ENCODE measurements at regions not wholly inside any gene's neighbourhood (a gene's known extent, or its start where the extent isn't known, plus 50 kb on each side); places are given as distances from the start of the nearest gene placed in this dataset.

- TF ChIP-seq NCOR1 (IDR thresholded peaks at IDR 0.05) (no peak), PRPF4 (IDR thresholded peaks at IDR 0.05; ENCODE audit: insufficient read depth, low read depth, low read length, poor library complexity, severe bottlenecking) (no peak), ZNF589 (CRISPR knock-in tag; IDR thresholded peaks at IDR 0.05; ENCODE audit: low read depth) (no peak), ZNF655 (CRISPR knock-in tag; IDR thresholded peaks at IDR 0.05) (no peak), VEZF1 (CRISPR knock-in tag; IDR thresholded peaks at IDR 0.05) (no peak), NKRF (IDR thresholded peaks at IDR 0.05; ENCODE audit: borderline replicate concordance) (no peak), PTBP1 (IDR thresholded peaks at IDR 0.05; ENCODE audit: low read depth, low read length) (no peak), RAD21 (CRISPR knock-in tag; conservative IDR thresholded peaks at IDR 0.05 in 1 of 2, IDR thresholded peaks at IDR 0.05 in 1 of 2) (peak in 1 of 2 experiments; percentile 39; a peak in 2 of 4 replicates), MYC (IDR thresholded peaks at IDR 0.05; ENCODE audit: low read depth, low read length) (no peak), MYC (CRISPR knock-in tag; IDR thresholded peaks at IDR 0.05; ENCODE audit: borderline replicate concordance, low read depth) (no peak), CTCF (IDR thresholded peaks at IDR 0.05 in 2 of 3, conservative IDR thresholded peaks at IDR 0.05 in 1 of 3; ENCODE audit: insufficient read depth in 2 of 3, low read depth in 1 of 3, low read length in 3 of 3) (peak in 2 of 3 experiments; percentile 32 to 38; a peak in 3 of 6 replicates)
Observed at GRCh38 chr2:83782122-83782521, 677.0 kb downstream of the SUCLG1 start (continued).
